Psoas muscle (tissue), 7 donors: ENCODE measurements at regions not wholly inside any gene's neighbourhood (a gene's known extent, or its start where the extent isn't known, plus 50 kb on each side); places are given as distances from the start of the nearest gene placed in this dataset.

ENCODE experiments used
- ATAC-seq, 4 donors: fragments of 200-7000 bp; cut with Tn5 transposase; one replicate each; pipeline ENCODE4 v1.9.1; 2020; ENCODE audit warnings: moderate library complexity in 3 of 4, mild to moderate bottlenecking in 2 of 4
- DNase-seq, 2 donors: peaks; one replicate each; pipeline ENCODE4 v3.0.0-alpha.2; 2020
- H3K27ac ChIP-seq: fragments of 200-600 bp; one replicate; pipeline ENCODE4 v1.8.0; 2022
- H3K27me3 ChIP-seq, 3 donors: fragments of 200-600 bp in 1 of 3; one replicate each; pipeline versions ENCODE4 v1.6.1 to v1.8.0; 2013 to 2022; ENCODE audit warnings: low read length in 2 of 3, mild to moderate bottlenecking in 2 of 3, moderate library complexity in 1 of 3; ENCODE audit not compliant: insufficient read depth in 3 of 3
- H3K36me3 ChIP-seq, 2 donors: fragments of 200-600 bp in 1 of 2; one replicate each; pipeline versions ENCODE4 v1.6.1 to v1.8.0; 2013 to 2022; ENCODE audit warnings: low read depth in 1 of 2, mild to moderate bottlenecking in 1 of 2, moderate library complexity in 1 of 2; ENCODE audit not compliant: insufficient read depth in 1 of 2
- H3K4me1 ChIP-seq: fragments of 200-600 bp; one replicate; pipeline ENCODE4 v1.8.0; 2022
- H3K4me3 ChIP-seq: fragments of 200-600 bp; one replicate; pipeline ENCODE4 v1.8.0; 2022; ENCODE audit warnings: mild to moderate bottlenecking
- H3K9me3 ChIP-seq: fragments of 200-600 bp; one replicate; pipeline ENCODE4 v1.8.0; 2022
- WGBS, 3 donors: extraction: QIAGEN DNeasy Blood & Tissue Kit; methylation state at CpG; one replicate each; pipeline versions ENCODE4 v1.1.6 to v1.1.7; 2013; 5-methylcytosine and 5-hydroxymethylcytosine counted together
- intact Hi-C, 2 donors: fragments of 100-400 bp; cut with DNase I; formaldehyde crosslinking; loops; one replicate each; pipeline versions ENCODE4 v1.11.0 to v1.14.2; 2022
- TF ChIP-seq, protein P1 (sequence below): fragments of 200-600 bp; IDR thresholded peaks from one replicate; pipeline ENCODE4 v1.8.0; 2022; ENCODE audit warnings: antibody characterized with exemption
- donor health status: healthy with polysubstance abuse.
- donor health status: DM: no; HTN: no; CAD: no; lungs with moderate emphysema.
- donor health status: Bipolar disorder and iron deficiency.
- donor health status: healthy.
- donor health status: DM: yes; HTN: yes; CAD: no.
- donor health status: DM: no; HTN: no; CAD: no.
- donor health status: DM: yes; HTN: yes; CAD: no.

- 86 to 92% (median 88%) methylated on average over 2 of the region's 2 CpGs for WGBS, 3 donors
- DNase-seq (no peak), ATAC-seq (no peak)
- Histone ChIP-seq H3K36me3 (no peaks in the 10 kb centered on the region), H3K4me1 (no peaks in the 10 kb centered on the region), H3K9me3 (no peaks in the 10 kb centered on the region), H3K27me3 (no peaks in the 10 kb centered on the region), H3K27ac (no peak overlapping the region), H3K4me3 (no peak overlapping the region)
- TF ChIP-seq, protein P1, sequence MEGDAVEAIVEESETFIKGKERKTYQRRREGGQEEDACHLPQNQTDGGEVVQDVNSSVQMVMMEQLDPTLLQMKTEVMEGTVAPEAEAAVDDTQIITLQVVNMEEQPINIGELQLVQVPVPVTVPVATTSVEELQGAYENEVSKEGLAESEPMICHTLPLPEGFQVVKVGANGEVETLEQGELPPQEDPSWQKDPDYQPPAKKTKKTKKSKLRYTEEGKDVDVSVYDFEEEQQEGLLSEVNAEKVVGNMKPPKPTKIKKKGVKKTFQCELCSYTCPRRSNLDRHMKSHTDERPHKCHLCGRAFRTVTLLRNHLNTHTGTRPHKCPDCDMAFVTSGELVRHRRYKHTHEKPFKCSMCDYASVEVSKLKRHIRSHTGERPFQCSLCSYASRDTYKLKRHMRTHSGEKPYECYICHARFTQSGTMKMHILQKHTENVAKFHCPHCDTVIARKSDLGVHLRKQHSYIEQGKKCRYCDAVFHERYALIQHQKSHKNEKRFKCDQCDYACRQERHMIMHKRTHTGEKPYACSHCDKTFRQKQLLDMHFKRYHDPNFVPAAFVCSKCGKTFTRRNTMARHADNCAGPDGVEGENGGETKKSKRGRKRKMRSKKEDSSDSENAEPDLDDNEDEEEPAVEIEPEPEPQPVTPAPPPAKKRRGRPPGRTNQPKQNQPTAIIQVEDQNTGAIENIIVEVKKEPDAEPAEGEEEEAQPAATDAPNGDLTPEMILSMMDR = no peak
- intact Hi-C loops = no loop called here
Measured at GRCh38 chr6:88216182-88216581, 50.0 kb upstream of the CNR1 start.
